GM21367 (cell line): ENCODE measurements at regions not wholly inside any gene's neighbourhood (a gene's known extent, or its start where the extent isn't known, plus 50 kb on each side); places are given as distances from the start of the nearest gene placed in this dataset.

Experiments used
- ATAC-seq: cut with Tn5 transposase; IDR thresholded peaks from one replicate; pipeline ENCODE4 v1.9.1; 2021; ENCODE audit not compliant: unreplicated experiment

- no peak for ATAC-seq
Measured at GRCh38 chr7:142380069-142380468, 122.2 kb upstream of the PRSS58 start.

- no peak for ATAC-seq
Measured at GRCh38 chr7:142379201-142379885, 121.5 kb upstream of the PRSS58 start.

- no peak for ATAC-seq
Measured at GRCh38 chr7:142377567-142377966, 119.7 kb upstream of the PRSS58 start.

- ATAC-seq, result no peak
Measured at GRCh38 chr7:142376356-142376997, 118.6 kb upstream of the PRSS58 start.

GRCh38 chr7:142375710-142376313, 118.0 kb upstream of the PRSS58 start:
- ATAC-seq, result no peak

GRCh38 chr7:142372727-142373126, 114.9 kb upstream of the PRSS58 start:
- no peak for ATAC-seq

GRCh38 chr7:142371586-142372377, 113.9 kb upstream of the PRSS58 start:
- ATAC-seq, result no peak

GRCh38 chr7:142365410-142365842, 107.6 kb upstream of the PRSS58 start:
- no peak for ATAC-seq

GRCh38 chr7:142364551-142364950, 106.7 kb upstream of the PRSS58 start:
- ATAC-seq, result no peak

- ATAC-seq, result no peak
Measured at GRCh38 chr7:142362349-142362748, 104.5 kb upstream of the PRSS58 start.

GRCh38 chr7:142359694-142360279, 101.9 kb upstream of the PRSS58 start:
- no peak for ATAC-seq

GRCh38 chr7:142357953-142358520, 100.2 kb upstream of the PRSS58 start:
- peak; percentile 95 for ATAC-seq

GRCh38 chr7:142356166-142356565, 98.3 kb upstream of the PRSS58 start:
- ATAC-seq, result no peak

- no peak for ATAC-seq
Measured at GRCh38 chr7:142355328-142355727, 97.5 kb upstream of the PRSS58 start.

GRCh38 chr7:142353147-142354060, 95.5 kb upstream of the PRSS58 start:
- no peak for ATAC-seq

GRCh38 chr7:142352543-142352942, 94.7 kb upstream of the PRSS58 start:
- no peak for ATAC-seq

GRCh38 chr7:142351145-142351544, 93.3 kb upstream of the PRSS58 start:
- no peak for ATAC-seq

- ATAC-seq, result no peak
Measured at GRCh38 chr7:142349670-142350405, 92.0 kb upstream of the PRSS58 start.

- no peak for ATAC-seq
Measured at GRCh38 chr7:142348921-142349405, 91.1 kb upstream of the PRSS58 start.
